GM12865 (cell line): ENCODE measurements at regions not wholly inside any gene's neighbourhood (a gene's known extent, or its start where the extent isn't known, plus 50 kb on each side); places are given as distances from the start of the nearest gene placed in this dataset.

Experiments used
- DNase-seq: peaks from one replicate; pipeline ENCODE4 v3.0.0; 2010; ENCODE audit warnings: low read depth
- H3K4me3 ChIP-seq: 2 replicates; pipeline ENCODE4 v1.5.1; 2011; ENCODE audit warnings: mild to moderate bottlenecking, low read depth, low read length, control low read depth
- TF ChIP-seq, protein P1 (sequence below): IDR thresholded peaks from 2 replicates; pipeline ENCODE4 v1.5.1; 2011; ENCODE audit warnings: low read length, control low read depth, low read depth, inconsistent platforms; ENCODE audit not compliant: insufficient read depth; ENCODE audit errors: missing control alignments

DNA sequence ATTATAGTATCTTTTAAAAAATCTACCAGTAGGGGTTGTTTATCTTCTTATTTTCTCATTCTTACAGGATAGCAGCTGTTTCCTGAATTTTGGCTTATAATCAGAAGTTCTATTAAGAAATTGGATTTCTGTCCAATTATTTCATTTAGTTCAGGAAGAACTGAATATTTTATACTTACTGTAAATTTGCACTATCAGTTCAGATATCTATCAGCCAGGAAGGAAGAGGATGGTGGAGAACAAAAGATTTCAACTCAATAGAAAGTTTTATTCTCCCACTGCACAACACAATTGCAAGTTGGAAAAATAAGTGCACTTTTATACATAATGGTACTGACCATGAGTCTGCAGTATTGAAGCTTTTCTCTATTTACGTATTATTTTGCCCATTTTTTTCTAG is 400.9 kb downstream of the PLOD2 start:
- DNase-seq = no peak
- TF ChIP-seq, protein P1, sequence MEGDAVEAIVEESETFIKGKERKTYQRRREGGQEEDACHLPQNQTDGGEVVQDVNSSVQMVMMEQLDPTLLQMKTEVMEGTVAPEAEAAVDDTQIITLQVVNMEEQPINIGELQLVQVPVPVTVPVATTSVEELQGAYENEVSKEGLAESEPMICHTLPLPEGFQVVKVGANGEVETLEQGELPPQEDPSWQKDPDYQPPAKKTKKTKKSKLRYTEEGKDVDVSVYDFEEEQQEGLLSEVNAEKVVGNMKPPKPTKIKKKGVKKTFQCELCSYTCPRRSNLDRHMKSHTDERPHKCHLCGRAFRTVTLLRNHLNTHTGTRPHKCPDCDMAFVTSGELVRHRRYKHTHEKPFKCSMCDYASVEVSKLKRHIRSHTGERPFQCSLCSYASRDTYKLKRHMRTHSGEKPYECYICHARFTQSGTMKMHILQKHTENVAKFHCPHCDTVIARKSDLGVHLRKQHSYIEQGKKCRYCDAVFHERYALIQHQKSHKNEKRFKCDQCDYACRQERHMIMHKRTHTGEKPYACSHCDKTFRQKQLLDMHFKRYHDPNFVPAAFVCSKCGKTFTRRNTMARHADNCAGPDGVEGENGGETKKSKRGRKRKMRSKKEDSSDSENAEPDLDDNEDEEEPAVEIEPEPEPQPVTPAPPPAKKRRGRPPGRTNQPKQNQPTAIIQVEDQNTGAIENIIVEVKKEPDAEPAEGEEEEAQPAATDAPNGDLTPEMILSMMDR = no peak
- no peak overlapping the region for H3K4me3 ChIP-seq

DNA sequence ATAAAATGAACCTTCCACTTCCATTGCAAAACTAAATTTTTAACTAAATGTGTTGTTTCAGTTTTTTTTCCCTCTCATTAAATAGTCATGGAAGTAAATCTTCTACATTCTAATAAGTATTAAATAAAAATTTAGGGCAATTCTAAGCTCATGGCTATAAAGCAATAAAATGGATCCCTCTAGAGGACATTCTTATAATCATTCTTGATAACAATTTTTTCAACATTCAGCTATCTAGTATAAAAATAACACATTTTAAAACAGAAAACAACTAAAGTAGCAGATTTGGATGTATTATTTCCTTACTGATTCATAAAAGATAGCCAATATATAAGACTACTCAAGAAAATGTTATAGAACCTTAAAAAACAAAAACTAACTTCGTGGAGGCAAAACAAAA is 393.1 kb downstream of the PLOD2 start:
- no peak for DNase-seq
- H3K4me3 ChIP-seq = no peak overlapping the region
- TF ChIP-seq, protein P1 = no peak

DNA sequence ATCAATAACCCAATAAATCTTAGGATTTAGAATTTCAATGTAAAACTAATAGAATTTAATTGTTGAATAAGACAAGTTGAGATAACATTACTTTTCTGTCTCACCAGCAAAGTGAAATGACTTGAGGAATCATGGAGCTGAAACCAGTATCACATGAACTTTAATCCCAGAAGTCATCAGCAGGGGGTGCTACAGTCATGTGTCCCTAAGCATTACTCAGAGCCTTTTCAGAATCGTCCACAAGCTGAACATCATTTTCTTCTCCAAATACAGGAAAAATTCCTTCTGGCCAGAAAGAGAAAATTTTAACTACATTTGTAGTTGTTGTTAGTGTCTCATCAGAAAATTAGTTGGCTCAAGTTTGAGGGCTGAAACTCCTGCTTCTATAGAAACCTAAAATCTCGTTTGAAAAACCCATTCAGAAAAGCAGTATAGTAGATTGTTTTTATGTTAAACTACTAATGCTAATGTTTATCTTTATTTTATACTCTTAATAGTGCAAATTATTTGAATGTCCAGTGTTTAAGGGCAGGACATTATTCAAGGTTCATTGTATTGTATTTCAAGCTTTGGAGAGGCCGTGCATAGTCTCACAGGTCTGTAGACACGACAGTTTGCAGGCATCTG is 384.1 kb downstream of the PLOD2 start:
- TF ChIP-seq, protein P1 = peak; percentile 63
- peak; percentile 77 for DNase-seq
- no peak overlapping the region for H3K4me3 ChIP-seq

DNA sequence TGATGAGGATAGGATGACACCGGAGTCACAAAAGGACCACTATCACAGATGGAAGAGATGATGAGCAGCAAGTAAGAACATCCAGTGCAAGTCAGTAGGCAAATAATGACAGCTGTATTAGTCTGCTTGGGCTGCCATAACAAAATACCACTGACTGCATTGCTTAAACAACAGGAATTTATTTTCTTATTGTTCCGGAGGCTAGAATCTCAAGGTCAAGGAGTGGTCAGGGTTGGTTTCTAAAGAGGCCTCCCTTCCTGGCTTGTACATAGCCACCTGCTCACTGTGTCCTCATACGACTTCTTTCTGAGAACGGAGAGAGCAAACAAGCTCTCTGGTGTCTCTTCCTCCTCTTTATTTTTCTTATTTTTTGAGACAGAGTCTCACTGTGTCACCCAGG is 380.7 kb downstream of the PLOD2 start:
- no peak for DNase-seq
- TF ChIP-seq, protein P1 = no peak
- no peak overlapping the region for H3K4me3 ChIP-seq

DNA sequence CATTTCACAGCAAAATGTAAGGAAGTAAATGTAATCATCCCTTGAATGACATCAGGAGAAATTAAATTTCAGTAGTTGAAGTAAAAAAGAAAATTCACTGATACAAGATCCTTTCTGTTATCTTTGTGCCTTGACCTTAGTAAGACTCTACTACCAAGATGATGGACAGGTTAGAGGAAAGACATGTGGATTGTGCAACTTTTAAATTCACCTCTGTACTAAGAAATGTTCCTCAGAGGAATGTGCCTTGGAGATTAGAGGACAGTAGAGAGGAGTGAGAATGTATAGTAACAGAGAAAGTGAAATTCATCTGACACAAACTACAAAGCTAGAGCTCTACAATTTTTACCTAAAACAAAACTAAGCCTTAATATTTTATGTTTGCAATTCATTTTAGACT is 375.3 kb downstream of the PLOD2 start:
- H3K4me3 ChIP-seq = no peak overlapping the region
- no peak for DNase-seq
- TF ChIP-seq, protein P1 = no peak

DNA sequence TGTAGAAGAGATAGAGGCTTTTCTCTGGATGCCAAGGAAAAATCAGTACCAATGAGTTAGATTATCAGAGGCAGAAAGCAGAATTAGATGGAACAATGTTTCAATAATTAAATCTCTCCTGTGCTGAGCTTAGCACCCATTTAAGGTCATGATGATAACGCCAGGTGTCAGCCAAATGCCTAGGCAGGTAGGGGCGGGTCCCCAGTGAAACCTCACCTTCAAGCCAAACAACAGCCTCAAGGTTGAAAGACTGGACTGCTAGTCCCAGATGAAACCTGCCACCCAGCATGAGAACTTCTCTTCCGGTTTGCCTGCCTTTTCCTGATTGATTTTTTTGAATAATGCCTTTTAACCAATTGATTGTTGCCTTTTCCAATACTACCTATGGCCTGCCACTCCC is 363.0 kb downstream of the PLOD2 start:
- no peak for DNase-seq
- no peak overlapping the region for H3K4me3 ChIP-seq

More for the DNA sequence above, 363.0 kb downstream of the PLOD2 start:
- TF ChIP-seq, protein P1 = no peak
